Activated T-cell treated with anti-CD3 and anti-CD28 coated beads for 1 hour (primary cell): ENCODE measurements at regions not wholly inside any gene's neighbourhood (a gene's known extent, or its start where the extent isn't known, plus 50 kb on each side); places are given as distances from the start of the nearest gene placed in this dataset.
"Not testable (repeated sequence)": the region's sequence is repeated elsewhere in the genome, so short reads cannot be mapped to it uniquely, and the experiment has no call there.

Source experiments
- DNase-seq: peaks from one replicate; pipeline ENCODE4 v3.0.0-alpha.2; 2020; ENCODE audit warnings: low read depth

GRCh38 chr13:75178436-75178835 lies 303.5 kb downstream of the TBC1D4 start:
- no peak for DNase-seq

- no peak for DNase-seq
Measured at GRCh38 chr13:75175575-75175974, 306.4 kb downstream of the TBC1D4 start.

- not testable (repeated sequence) for DNase-seq
Measured at GRCh38 chr13:75175097-75175496, 306.9 kb downstream of the TBC1D4 start.

- DNase-seq: no peak
Measured at GRCh38 chr13:75174481-75174880, 307.5 kb downstream of the TBC1D4 start.

GRCh38 chr13:75173457-75174356 lies 308.3 kb downstream of the TBC1D4 start:
- DNase-seq: no peak

GRCh38 chr13:75170311-75170710 lies 311.7 kb downstream of the TBC1D4 start:
- no peak for DNase-seq

- DNase-seq: no peak
Measured at GRCh38 chr13:75165543-75166230, 316.3 kb downstream of the TBC1D4 start.

GRCh38 chr13:75161804-75162203 lies 320.2 kb downstream of the TBC1D4 start:
- no peak for DNase-seq

- no peak for DNase-seq
Measured at GRCh38 chr13:75160984-75161383, 321.0 kb downstream of the TBC1D4 start.

- DNase-seq: no peak
Measured at GRCh38 chr13:75154331-75154730, 327.6 kb downstream of the TBC1D4 start.

GRCh38 chr13:75153834-75154233 lies 328.1 kb downstream of the TBC1D4 start:
- no peak for DNase-seq

- DNase-seq: no peak
Measured at GRCh38 chr13:75153386-75153785, 328.6 kb downstream of the TBC1D4 start.

- DNase-seq: no peak
Measured at GRCh38 chr13:75151081-75151643, 330.8 kb downstream of the TBC1D4 start.

- DNase-seq: no peak
Measured at GRCh38 chr13:75149776-75150175, 332.2 kb downstream of the TBC1D4 start.

- DNase-seq: no peak
Measured at GRCh38 chr13:75147946-75148345, 334.0 kb downstream of the TBC1D4 start.

- DNase-seq: no peak
Measured at GRCh38 chr13:75146436-75146835, 335.5 kb downstream of the TBC1D4 start.

GRCh38 chr13:75145927-75146326 lies 336.0 kb downstream of the TBC1D4 start:
- DNase-seq: no peak

GRCh38 chr13:75139291-75139690 lies 342.7 kb downstream of the TBC1D4 start:
- DNase-seq: no peak

GRCh38 chr13:75137911-75138571 lies 343.9 kb downstream of the TBC1D4 start:
- no peak for DNase-seq

GRCh38 chr13:75136151-75136550 lies 345.8 kb downstream of the TBC1D4 start:
- DNase-seq: no peak

GRCh38 chr13:75135325-75135825 lies 346.6 kb downstream of the TBC1D4 start:
- no peak for DNase-seq
